Thoracic aorta (tissue), 2 donors: ENCODE measurements at regions not wholly inside any gene's neighbourhood (a gene's known extent, or its start where the extent isn't known, plus 50 kb on each side); places are given as distances from the start of the nearest gene placed in this dataset.

Experiments used
- ATAC-seq: fragments of 150-250 bp; one replicate; pipeline ENCODE4 v1.8.0; 2017; ENCODE audit warnings: low read depth; ENCODE audit not compliant: insufficient number of reproducible peaks, low FRiP score
- DNase-seq: peaks from one replicate; pipeline ENCODE4 v3.0.0-alpha.2; 2020; ENCODE audit warnings: low spot score
- H3K27ac ChIP-seq, 2 donors: fragments of 200-600 bp; sonication (generic); 1 replicate in 1 of 2; 2 replicates in 1 of 2; pipeline ENCODE4 v1.5.1; 2016; ENCODE audit warnings: mild to moderate bottlenecking in 2 of 2, moderate library complexity in 2 of 2
- H3K27me3 ChIP-seq: fragments of 200-600 bp; sonication (generic); replicated peaks from 2 replicates; pipeline ENCODE4 v1.6.0; 2016; ENCODE audit warnings: mild to moderate bottlenecking; ENCODE audit not compliant: insufficient read depth
- H3K36me3 ChIP-seq: fragments of 200-600 bp; sonication (generic); one replicate; pipeline ENCODE4 v1.5.1; 2016
- H3K4me1 ChIP-seq, 2 donors: fragments of 200-600 bp; sonication (generic); 1 replicate in 1 of 2; 2 replicates in 1 of 2; pipeline versions ENCODE4 v1.5.1 to v1.6.0; 2016; ENCODE audit warnings: low read depth in 2 of 2, mild to moderate bottlenecking in 1 of 2; ENCODE audit not compliant: control insufficient read depth in 1 of 2
- H3K4me3 ChIP-seq: fragments of 200-600 bp; sonication (generic); 2 replicates; pipeline ENCODE4 v1.5.1; 2016; ENCODE audit warnings: mild to moderate bottlenecking
- H3K9me3 ChIP-seq: fragments of 200-600 bp; sonication (generic); 2 replicates; pipeline ENCODE4 v1.5.1; 2016
- TF ChIP-seq, protein P1 (sequence below): fragments of 200-600 bp; sonication (generic); IDR thresholded peaks from one replicate; pipeline ENCODE4 v1.5.1; 2019; ENCODE audit warnings: antibody characterized with exemption

DNA sequence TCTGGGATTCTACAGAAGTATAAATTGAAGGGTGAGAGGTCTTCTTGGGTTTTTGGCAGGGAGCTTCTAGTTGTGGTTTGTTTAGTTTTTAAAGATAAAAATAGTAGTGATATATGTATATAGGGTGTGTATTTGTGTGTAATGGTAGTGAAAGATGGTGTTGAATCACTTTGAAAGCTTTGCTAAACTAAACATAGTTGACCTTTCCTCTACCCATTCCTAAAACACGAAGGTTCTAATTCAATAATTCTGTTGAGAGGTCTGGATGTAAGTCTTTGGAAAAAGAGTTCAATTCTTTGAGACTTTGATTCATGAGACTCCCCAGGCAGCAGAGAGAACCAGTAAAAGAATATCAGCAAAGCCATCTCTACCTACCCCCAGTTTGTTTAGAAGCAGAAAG, 247.9 kb upstream of the DUSP10 start:
- ATAC-seq: no peak
- H3K27me3 ChIP-seq: no peaks in the 10 kb centered on the region
- DNase-seq: no peak
- TF ChIP-seq, protein P1, sequence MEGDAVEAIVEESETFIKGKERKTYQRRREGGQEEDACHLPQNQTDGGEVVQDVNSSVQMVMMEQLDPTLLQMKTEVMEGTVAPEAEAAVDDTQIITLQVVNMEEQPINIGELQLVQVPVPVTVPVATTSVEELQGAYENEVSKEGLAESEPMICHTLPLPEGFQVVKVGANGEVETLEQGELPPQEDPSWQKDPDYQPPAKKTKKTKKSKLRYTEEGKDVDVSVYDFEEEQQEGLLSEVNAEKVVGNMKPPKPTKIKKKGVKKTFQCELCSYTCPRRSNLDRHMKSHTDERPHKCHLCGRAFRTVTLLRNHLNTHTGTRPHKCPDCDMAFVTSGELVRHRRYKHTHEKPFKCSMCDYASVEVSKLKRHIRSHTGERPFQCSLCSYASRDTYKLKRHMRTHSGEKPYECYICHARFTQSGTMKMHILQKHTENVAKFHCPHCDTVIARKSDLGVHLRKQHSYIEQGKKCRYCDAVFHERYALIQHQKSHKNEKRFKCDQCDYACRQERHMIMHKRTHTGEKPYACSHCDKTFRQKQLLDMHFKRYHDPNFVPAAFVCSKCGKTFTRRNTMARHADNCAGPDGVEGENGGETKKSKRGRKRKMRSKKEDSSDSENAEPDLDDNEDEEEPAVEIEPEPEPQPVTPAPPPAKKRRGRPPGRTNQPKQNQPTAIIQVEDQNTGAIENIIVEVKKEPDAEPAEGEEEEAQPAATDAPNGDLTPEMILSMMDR: no peak
- H3K4me1 ChIP-seq: peaks cover 12 to 14% of the 10 kb centered on the region in 2 donors
- H3K36me3 ChIP-seq: no peaks in the 10 kb centered on the region
- no peak overlapping the region for H3K27ac ChIP-seq
- no peak overlapping the region for H3K4me3 ChIP-seq
- no peaks in the 10 kb centered on the region for H3K9me3 ChIP-seq

DNA sequence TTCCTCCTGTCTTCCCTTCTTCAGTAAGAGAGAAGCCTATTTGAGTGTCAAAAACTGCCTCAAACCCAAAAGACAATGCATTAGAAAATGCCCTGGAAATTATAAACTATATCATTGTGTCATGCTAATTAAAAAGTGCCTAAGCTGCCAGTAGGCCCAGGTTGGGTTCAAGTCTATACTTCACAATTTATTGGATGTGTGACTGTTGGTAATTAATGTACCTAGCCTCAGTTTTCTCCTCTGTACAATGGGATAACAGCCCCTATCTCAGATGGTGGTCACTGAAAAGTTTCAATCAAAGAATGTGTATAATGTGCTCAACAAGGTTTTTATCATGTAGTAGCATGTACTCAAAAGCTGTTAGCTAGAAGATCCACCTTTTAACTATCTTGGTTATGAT, 246.9 kb upstream of the DUSP10 start:
- no peak for DNase-seq
- ATAC-seq: no peak
- Histone ChIP-seq H3K27ac (no peak overlapping the region), H3K9me3 (no peaks in the 10 kb centered on the region), H3K4me3 (no peak overlapping the region), H3K4me1 (peaks cover 12 to 14% of the 10 kb centered on the region in 2 donors), H3K27me3 (no peaks in the 10 kb centered on the region), H3K36me3 (no peaks in the 10 kb centered on the region)
- TF ChIP-seq, protein P1: no peak

DNA sequence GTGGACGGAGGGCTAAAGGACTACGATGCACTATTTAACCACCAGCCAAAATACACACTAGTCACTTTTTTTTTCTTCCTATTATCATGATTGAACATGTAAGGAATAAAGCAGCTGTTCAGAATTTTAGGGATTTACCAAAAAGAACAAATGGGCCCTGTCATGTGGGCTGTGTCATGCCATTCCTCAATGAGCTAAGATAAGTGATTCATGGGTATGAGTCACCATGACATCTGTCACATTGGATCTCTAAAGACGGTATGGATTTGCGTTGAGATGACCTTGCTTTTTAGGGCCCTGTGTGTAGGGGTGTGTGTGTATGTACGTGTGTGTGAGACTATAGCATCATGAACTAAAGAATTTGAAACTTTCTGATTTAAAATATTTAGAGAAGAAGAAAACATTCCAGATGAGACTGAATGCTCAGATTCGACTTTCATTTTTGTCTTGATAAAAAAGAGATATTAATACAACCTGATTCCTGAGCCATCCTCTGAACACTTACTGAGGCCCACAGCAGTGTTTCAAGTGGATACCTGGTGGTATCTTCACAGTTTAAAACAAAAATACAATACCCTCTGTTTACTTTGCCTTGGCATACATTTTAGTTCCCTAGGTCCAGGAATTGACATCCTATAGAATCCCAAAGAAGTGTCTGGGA, 246.1 kb upstream of the DUSP10 start:
- Histone ChIP-seq H3K9me3 (no peaks in the 10 kb centered on the region), H3K36me3 (no peaks in the 10 kb centered on the region), H3K27me3 (no peaks in the 10 kb centered on the region), H3K27ac (no peak overlapping the region), H3K4me1 (peaks cover 12 to 14% of the 10 kb centered on the region in 2 donors), H3K4me3 (no peak overlapping the region)
- TF ChIP-seq, protein P1: no peak
- DNase-seq (no peak), ATAC-seq (no peak)

DNA sequence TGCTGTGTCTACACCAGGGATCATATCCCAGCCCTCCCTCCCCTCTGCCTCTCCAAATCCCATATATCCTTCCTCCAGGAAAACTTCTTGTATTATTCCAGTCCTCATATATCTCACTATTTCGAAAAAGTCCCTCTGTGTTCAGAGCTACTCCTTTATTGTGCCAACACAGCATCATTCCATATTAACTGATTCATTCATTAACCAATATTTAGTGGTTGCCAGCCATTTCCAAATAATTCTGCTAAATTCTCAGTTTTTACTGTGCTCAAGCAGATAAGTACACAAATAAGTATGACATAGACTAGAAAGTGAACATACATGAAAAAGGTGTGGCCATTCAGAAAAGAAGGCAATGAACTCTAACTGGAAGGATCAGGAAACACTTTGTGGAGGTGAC, 241.6 kb upstream of the DUSP10 start:
- DNase-seq (no peak), ATAC-seq (no peak)
- Histone ChIP-seq H3K27me3 (no peaks in the 10 kb centered on the region), H3K4me3 (no peak overlapping the region), H3K9me3 (no peaks in the 10 kb centered on the region), H3K4me1 (no peaks in the 10 kb centered on the region), H3K36me3 (no peaks in the 10 kb centered on the region), H3K27ac (no peak overlapping the region)
- TF ChIP-seq, protein P1: no peak

DNA sequence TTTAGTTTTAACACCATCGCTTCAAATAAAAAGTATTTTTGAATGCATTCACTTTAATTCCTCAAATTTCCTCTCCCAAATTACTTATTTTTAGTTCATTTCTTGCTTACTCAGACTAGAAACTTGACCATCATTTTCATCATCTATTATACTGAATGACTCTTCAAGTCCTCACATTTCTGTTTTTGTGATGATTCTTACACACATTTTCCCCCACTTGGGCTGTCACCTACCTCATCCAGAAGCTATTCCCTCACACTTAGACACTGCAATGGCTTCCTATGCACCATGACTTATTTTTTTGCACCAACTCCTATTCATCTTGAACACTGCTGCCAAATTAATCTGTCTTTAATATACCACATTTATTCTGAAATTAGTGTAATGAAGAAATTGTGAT, 239.6 kb upstream of the DUSP10 start:
- no peak overlapping the region for H3K27ac ChIP-seq
- no peaks in the 10 kb centered on the region for H3K4me1 ChIP-seq
- ATAC-seq (no peak), DNase-seq (no peak)
- H3K4me3 ChIP-seq: no peak overlapping the region
- no peaks in the 10 kb centered on the region for H3K9me3 ChIP-seq
- H3K36me3 ChIP-seq: no peaks in the 10 kb centered on the region
- no peaks in the 10 kb centered on the region for H3K27me3 ChIP-seq
- TF ChIP-seq, protein P1: no peak
